GM19395 (cell line): ENCODE measurements at regions not wholly inside any gene's neighbourhood (a gene's known extent, or its start where the extent isn't known, plus 50 kb on each side); places are given as distances from the start of the nearest gene placed in this dataset.

Source experiments
- ATAC-seq: cut with Tn5 transposase; IDR thresholded peaks from one replicate; pipeline ENCODE4 v1.9.1; 2021; ENCODE audit warnings: mild to moderate bottlenecking, moderate library complexity; ENCODE audit not compliant: unreplicated experiment

GRCh38 chr16:85307552-85308364, 195.5 kb upstream of the CIBAR2 start:
- no peak for ATAC-seq

GRCh38 chr16:85308611-85309540, 196.6 kb upstream of the CIBAR2 start:
- ATAC-seq = no peak

GRCh38 chr16:85309656-85310587, 197.7 kb upstream of the CIBAR2 start:
- ATAC-seq = no peak

- ATAC-seq = no peak
Measured at GRCh38 chr16:85310868-85311585, 198.8 kb upstream of the CIBAR2 start.

- ATAC-seq = no peak
Measured at GRCh38 chr16:85311741-85312140, 199.5 kb upstream of the CIBAR2 start.

- ATAC-seq = no peak
Measured at GRCh38 chr16:85312174-85312573, 199.9 kb upstream of the CIBAR2 start.

- no peak for ATAC-seq
Measured at GRCh38 chr16:85312642-85313525, 200.6 kb upstream of the CIBAR2 start.

- ATAC-seq = no peak
Measured at GRCh38 chr16:85313526-85314301, 201.4 kb upstream of the CIBAR2 start.

GRCh38 chr16:85314512-85314971, 202.3 kb upstream of the CIBAR2 start:
- no peak for ATAC-seq

GRCh38 chr16:85315866-85316265, 203.6 kb upstream of the CIBAR2 start:
- ATAC-seq = no peak

- ATAC-seq = no peak
Measured at GRCh38 chr16:85316321-85316919, 204.1 kb upstream of the CIBAR2 start.

GRCh38 chr16:85316944-85317343, 204.7 kb upstream of the CIBAR2 start:
- no peak for ATAC-seq

- no peak for ATAC-seq
Measured at GRCh38 chr16:85317704-85318103, 205.4 kb upstream of the CIBAR2 start.

- ATAC-seq = no peak
Measured at GRCh38 chr16:85319208-85319983, 207.1 kb upstream of the CIBAR2 start.

GRCh38 chr16:85319984-85320440, 207.7 kb upstream of the CIBAR2 start:
- ATAC-seq = no peak

GRCh38 chr16:85320677-85321385, 208.6 kb upstream of the CIBAR2 start:
- no peak for ATAC-seq
